ENCODE measurements at regions not wholly inside any gene's neighbourhood (a gene's known extent, or its start where the extent isn't known, plus 50 kb on each side); places are given as distances from the start of the nearest gene placed in this dataset.

- no peak for TF ChIP-seq USF2 (IDR thresholded peaks at IDR 0.05)
- TF ChIP-seq HDAC2 (IDR thresholded peaks at IDR 0.05): no peak
- no peak for TF ChIP-seq ZSCAN20 (CRISPR knock-in tag; IDR thresholded peaks at IDR 0.05)
- no peak for TF ChIP-seq FOSB (CRISPR knock-in tag; IDR thresholded peaks at IDR 0.05)
- TF ChIP-seq KDM5A (IDR thresholded peaks at IDR 0.05): no peak
- TF ChIP-seq CHD2 (IDR thresholded peaks at IDR 0.05; ENCODE audit: low read length, partially characterized antibody): no peak
- no peak for TF ChIP-seq CBX2 (IDR thresholded peaks at IDR 0.05; ENCODE audit: borderline replicate concordance, low read depth)
Observed at GRCh38 chr7:81128011-81128410, 209.2 kb upstream of the SEMA3C start (continued).

GRCh38 chr7:81120803-81121202 lies 202.0 kb upstream of the SEMA3C start:
- no peaks in the 10 kb centered on the region for H3K4me1 ChIP-seq
- 87% methylated on average over 4 of the region's 4 CpGs for WGBS (ENCODE audit: missing lambda C conversion rate)
- no peak overlapping the region for H3K4me2 ChIP-seq
- no peaks in the 10 kb centered on the region for H3K9me3 ChIP-seq
- FAIRE-seq (no peak), ATAC-seq (no peak), DNase-seq (ENCODE audit: low read depth in 1 of 2, low spot score in 1 of 2) (no peak)
- TF ChIP-seq NPAS2 (CRISPR knock-in tag; IDR thresholded peaks at IDR 0.05; ENCODE audit: borderline replicate concordance) (no peak), PHF8 (IDR thresholded peaks at IDR 0.05; ENCODE audit: borderline replicate concordance, low read depth) (no peak), RCOR1 (IDR thresholded peaks at IDR 0.05; ENCODE audit: low read depth, low read length) (no peak), ZFP36 (IDR thresholded peaks at IDR 0.05; ENCODE audit: borderline replicate concordance, partially characterized antibody) (no peak), E2F6 (IDR thresholded peaks at IDR 0.05; ENCODE audit: borderline replicate concordance, low read depth) (no peak), HES2 (IDR thresholded peaks at IDR 0.05) (no peak), RNF2 (IDR thresholded peaks at IDR 0.05; ENCODE audit: borderline replicate concordance, low read depth) (no peak), MYC (IDR thresholded peaks at IDR 0.05; ENCODE audit: borderline replicate concordance, low read length) (no peak), MAZ (IDR thresholded peaks at IDR 0.05; ENCODE audit: borderline replicate concordance, low read depth, low read length) (no peak), ZSCAN20 (CRISPR knock-in tag; IDR thresholded peaks at IDR 0.05) (no peak), MAX (IDR thresholded peaks at IDR 0.05) (no peak), FOXS1 (CRISPR knock-in tag; IDR thresholded peaks at IDR 0.05) (no peak), HEYL (CRISPR knock-in tag; IDR thresholded peaks at IDR 0.05) (no peak), SMC3 (IDR thresholded peaks at IDR 0.05) (no peak), EHF (CRISPR knock-in tag; IDR thresholded peaks at IDR 0.05) (no peak), RARB (CRISPR knock-in tag; IDR thresholded peaks at IDR 0.05) (no peak), HOXB5 (CRISPR knock-in tag; IDR thresholded peaks at IDR 0.05) (no peak)
- ChIA-PET CTCF (no interaction called here), POLR2A (no interaction called here)
- no peak overlapping the region for H3K4me3 ChIP-seq
- H3K27ac ChIP-seq: no peak overlapping the region

- no peak overlapping the region for H3K27ac ChIP-seq
- no peak overlapping the region for H3K4me2 ChIP-seq
- WGBS (ENCODE audit: missing lambda C conversion rate): 88% methylated on average over 4 of the region's 4 CpGs
- no peak for FAIRE-seq
- CTCF ChIA-PET: no interaction called here
- DNase-seq (ENCODE audit: low read depth in 1 of 2, low spot score in 1 of 2): no peak
- TF ChIP-seq PHF8 (IDR thresholded peaks at IDR 0.05; ENCODE audit: borderline replicate concordance, low read depth) (no peak), ELK1 (IDR thresholded peaks at IDR 0.05; ENCODE audit: low read depth, low read length) (no peak), MYC (IDR thresholded peaks at IDR 0.05; ENCODE audit: borderline replicate concordance, low read length) (no peak), USF2 (IDR thresholded peaks at IDR 0.05) (no peak), EP300 (IDR thresholded peaks at IDR 0.05) (no peak), ATOH8 (CRISPR knock-in tag; IDR thresholded peaks at IDR 0.05; ENCODE audit: low read depth) (no peak), PBX3 (IDR thresholded peaks at IDR 0.05) (no peak), ZSCAN20 (CRISPR knock-in tag; IDR thresholded peaks at IDR 0.05) (no peak), MAFK (IDR thresholded peaks at IDR 0.05; ENCODE audit: partially characterized antibody) (no peak), SMC3 (IDR thresholded peaks at IDR 0.05) (no peak), HOXB5 (CRISPR knock-in tag; IDR thresholded peaks at IDR 0.05) (no peak)
- H3K4me1 ChIP-seq: no peaks in the 10 kb centered on the region
- no peak overlapping the region for H3K4me3 ChIP-seq
- H3K9me3 ChIP-seq: no peaks in the 10 kb centered on the region
- no peak for ATAC-seq
- POLR2A ChIA-PET: no interaction called here
Observed at GRCh38 chr7:81120111-81120510, 201.3 kb upstream of the SEMA3C start.
